Loucy (cell line): ENCODE measurements at regions not wholly inside any gene's neighbourhood (a gene's known extent, or its start where the extent isn't known, plus 50 kb on each side); places are given as distances from the start of the nearest gene placed in this dataset.

ENCODE experiments used
- H2AFZ ChIP-seq: fragments of 200-600 bp; sonication (generic); 2 replicates; pipeline ENCODE4 v1.6.0; 2016; ENCODE audit warnings: antibody characterized with exemption, mild to moderate bottlenecking, low read length, moderate library complexity
- H3F3A ChIP-seq: fragments of 200-600 bp; 2 replicates; pipeline ENCODE4 v1.6.0; 2016; ENCODE audit warnings: antibody characterized with exemption, low read depth, mild to moderate bottlenecking
- H3K27me3 ChIP-seq: fragments of 200-600 bp; sonication (generic); 2 replicates; pipeline ENCODE4 v1.6.1; 2014; ENCODE audit warnings: low read length, mild to moderate bottlenecking; ENCODE audit not compliant: insufficient read depth, poor library complexity, severe bottlenecking
- H3K36me3 ChIP-seq: fragments of 200-600 bp; sonication (generic); 2 replicates; pipeline ENCODE4 v1.6.1; 2016; ENCODE audit warnings: low read length; ENCODE audit not compliant: insufficient read depth
- H3K4me1 ChIP-seq: fragments of 200-600 bp; sonication (generic); 2 replicates; pipeline ENCODE4 v1.5.1; 2014; ENCODE audit warnings: low read length, mild to moderate bottlenecking; ENCODE audit not compliant: insufficient read depth, poor library complexity, severe bottlenecking
- H3K4me2 ChIP-seq: fragments of 200-600 bp; sonication (generic); 2 replicates; pipeline ENCODE4 v1.6.0; 2014; ENCODE audit warnings: antibody characterized with exemption, low read length, low read depth, mild to moderate bottlenecking; ENCODE audit not compliant: poor library complexity, severe bottlenecking
- H3K4me3 ChIP-seq: fragments of 200-600 bp; sonication (generic); 2 replicates; pipeline ENCODE4 v1.5.1; 2014; ENCODE audit warnings: low read length, mild to moderate bottlenecking, mixed read lengths; ENCODE audit not compliant: poor library complexity, severe bottlenecking
- H3K79me2 ChIP-seq: fragments of 200-600 bp; sonication (generic); 2 replicates; pipeline ENCODE4 v1.6.1; 2014; ENCODE audit warnings: low read length; ENCODE audit not compliant: insufficient read depth
- H3K9ac ChIP-seq: fragments of 200-600 bp; sonication (generic); 2 replicates; pipeline ENCODE4 v1.6.0; 2014; ENCODE audit warnings: mild to moderate bottlenecking, low read depth, low read length, moderate library complexity; ENCODE audit not compliant: poor library complexity, severe bottlenecking
- H3K9me2 ChIP-seq: fragments of 200-600 bp; sonication (generic); replicated peaks from 2 replicates; pipeline ENCODE4 v1.6.1; 2016; ENCODE audit warnings: low read depth, low read length, mixed read lengths
- H3K9me3 ChIP-seq: fragments of 200-600 bp; sonication (generic); 2 replicates; pipeline ENCODE4 v1.6.1; 2014; ENCODE audit warnings: mild to moderate bottlenecking, antibody characterized with exemption, low read length, low read depth; ENCODE audit not compliant: insufficient read depth
- H4K20me1 ChIP-seq: fragments of 200-600 bp; sonication (generic); 2 replicates; pipeline ENCODE4 v1.6.0; 2014; ENCODE audit warnings: antibody characterized with exemption, low read length, mild to moderate bottlenecking; ENCODE audit not compliant: insufficient read depth, poor library complexity, severe bottlenecking
- EZH2phosphoT487 ChIP-seq: fragments of 200-600 bp; IDR thresholded peaks from 2 replicates; pipeline ENCODE4 v1.6.1; 2018; ENCODE audit warnings: antibody characterized with exemption, mild to moderate bottlenecking, moderate library complexity, borderline replicate concordance
- TF ChIP-seq, protein P1 (sequence below): fragments of 200-600 bp; sonication (generic); conservative IDR thresholded peaks from 2 replicates; pipeline ENCODE4 v1.5.1; 2014; ENCODE audit warnings: mild to moderate bottlenecking, antibody characterized with exemption, low read length

DNA sequence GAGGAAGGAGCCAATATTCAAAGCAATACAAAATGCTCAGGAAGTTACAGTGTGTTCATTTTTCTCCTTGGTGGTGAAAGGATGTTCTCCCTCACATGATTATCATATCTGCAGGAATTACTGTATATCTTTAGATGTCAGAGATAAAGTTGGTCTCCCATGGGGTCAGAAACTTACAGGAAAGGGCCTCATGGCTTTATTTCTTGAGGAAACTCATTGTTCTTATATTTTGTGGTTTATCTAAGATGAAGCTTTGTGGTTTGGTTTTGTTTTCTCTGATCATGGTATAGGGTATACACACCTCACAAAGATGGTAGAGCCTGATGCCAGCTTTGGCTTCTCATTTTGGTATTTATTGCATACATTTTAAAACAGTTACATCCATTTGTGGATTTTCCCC, 100.5 kb upstream of the STXBP5 start:
- H3K4me2 ChIP-seq = peak overlapping the region; percentile 37
- H3K27me3 ChIP-seq = no peaks in the 10 kb centered on the region
- peaks cover 26% of the 10 kb centered on the region for H3K4me1 ChIP-seq
- no peak overlapping the region for H3K4me3 ChIP-seq
- H3K9ac ChIP-seq = no peak overlapping the region
- TF ChIP-seq, protein P1, sequence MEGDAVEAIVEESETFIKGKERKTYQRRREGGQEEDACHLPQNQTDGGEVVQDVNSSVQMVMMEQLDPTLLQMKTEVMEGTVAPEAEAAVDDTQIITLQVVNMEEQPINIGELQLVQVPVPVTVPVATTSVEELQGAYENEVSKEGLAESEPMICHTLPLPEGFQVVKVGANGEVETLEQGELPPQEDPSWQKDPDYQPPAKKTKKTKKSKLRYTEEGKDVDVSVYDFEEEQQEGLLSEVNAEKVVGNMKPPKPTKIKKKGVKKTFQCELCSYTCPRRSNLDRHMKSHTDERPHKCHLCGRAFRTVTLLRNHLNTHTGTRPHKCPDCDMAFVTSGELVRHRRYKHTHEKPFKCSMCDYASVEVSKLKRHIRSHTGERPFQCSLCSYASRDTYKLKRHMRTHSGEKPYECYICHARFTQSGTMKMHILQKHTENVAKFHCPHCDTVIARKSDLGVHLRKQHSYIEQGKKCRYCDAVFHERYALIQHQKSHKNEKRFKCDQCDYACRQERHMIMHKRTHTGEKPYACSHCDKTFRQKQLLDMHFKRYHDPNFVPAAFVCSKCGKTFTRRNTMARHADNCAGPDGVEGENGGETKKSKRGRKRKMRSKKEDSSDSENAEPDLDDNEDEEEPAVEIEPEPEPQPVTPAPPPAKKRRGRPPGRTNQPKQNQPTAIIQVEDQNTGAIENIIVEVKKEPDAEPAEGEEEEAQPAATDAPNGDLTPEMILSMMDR = no peak
- no peak for TF ChIP-seq EZH2phosphoT487
- no peaks in the 10 kb centered on the region for H3F3A ChIP-seq
- H4K20me1 ChIP-seq = no peaks in the 10 kb centered on the region
- no peaks in the 10 kb centered on the region for H3K79me2 ChIP-seq
- no peaks in the 10 kb centered on the region for H3K9me2 ChIP-seq
- no peaks in the 10 kb centered on the region for H3K9me3 ChIP-seq
- H2AFZ ChIP-seq = no peak overlapping the region
- H3K36me3 ChIP-seq = no peaks in the 10 kb centered on the region

DNA sequence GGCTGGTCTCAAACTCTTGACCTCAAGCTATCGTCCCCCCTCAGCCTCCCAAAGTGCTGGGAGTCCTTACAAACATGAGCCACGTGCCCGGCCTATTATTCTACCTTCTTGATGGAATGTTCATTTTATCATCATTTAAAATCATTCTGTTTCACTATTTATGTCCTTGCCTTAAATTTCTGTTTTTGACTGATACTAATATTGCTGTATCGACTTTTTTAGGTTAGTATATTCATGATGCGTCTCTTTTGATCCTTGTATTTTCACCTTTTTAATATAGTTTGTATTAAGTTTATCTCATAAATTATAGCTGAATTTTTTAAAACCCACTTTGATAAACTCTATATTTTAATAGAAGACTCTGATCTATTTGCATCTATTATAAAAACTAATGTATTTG, 98.4 kb upstream of the STXBP5 start:
- no peaks in the 10 kb centered on the region for H4K20me1 ChIP-seq
- no peaks in the 10 kb centered on the region for H3K27me3 ChIP-seq
- no peaks in the 10 kb centered on the region for H3K9me2 ChIP-seq
- no peaks in the 10 kb centered on the region for H3K79me2 ChIP-seq
- H3K36me3 ChIP-seq = no peaks in the 10 kb centered on the region
- H3F3A ChIP-seq = no peaks in the 10 kb centered on the region
- no peak overlapping the region for H2AFZ ChIP-seq
- H3K9me3 ChIP-seq = no peaks in the 10 kb centered on the region
- peaks cover 42% of the 10 kb centered on the region for H3K4me1 ChIP-seq
- H3K9ac ChIP-seq = no peak overlapping the region
- H3K4me3 ChIP-seq = no peak overlapping the region
- no peak overlapping the region for H3K4me2 ChIP-seq
- TF ChIP-seq, protein P1 = no peak
- TF ChIP-seq EZH2phosphoT487 = no peak

DNA sequence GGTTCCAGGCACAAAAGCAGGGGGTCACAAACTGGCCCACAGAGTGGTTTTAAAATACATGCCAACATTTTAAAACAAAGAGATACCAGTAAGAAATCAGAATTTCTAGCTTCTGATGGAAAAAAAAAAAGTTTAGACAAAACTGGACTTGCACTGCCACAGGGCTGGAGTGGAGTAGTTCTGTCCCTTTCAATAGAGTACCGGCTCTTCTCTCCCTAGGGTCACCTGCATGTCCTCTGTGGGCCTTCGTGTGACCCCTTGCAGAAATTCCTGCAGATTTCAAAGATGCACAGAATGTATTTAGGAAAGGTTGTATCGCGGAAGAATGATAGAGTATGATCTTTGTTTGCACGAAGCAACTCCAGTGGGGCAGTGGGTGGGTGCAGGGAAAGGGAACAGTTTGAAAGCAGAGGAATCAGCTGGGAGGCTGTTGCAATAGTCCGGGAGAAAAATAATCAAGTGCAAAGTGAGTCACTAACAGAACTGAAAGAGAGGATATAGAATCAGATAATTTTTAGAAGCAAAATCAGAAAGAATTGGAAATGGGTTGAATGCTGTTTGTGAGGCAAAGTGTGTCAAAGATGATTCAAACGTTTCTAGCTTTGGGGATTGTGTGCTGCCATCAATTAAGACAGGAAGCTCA, 97.3 kb upstream of the STXBP5 start:
- no peaks in the 10 kb centered on the region for H3K9me2 ChIP-seq
- H3K4me3 ChIP-seq = no peak overlapping the region
- no peak overlapping the region for H3K4me2 ChIP-seq
- H4K20me1 ChIP-seq = no peaks in the 10 kb centered on the region
- no peaks in the 10 kb centered on the region for H3F3A ChIP-seq
- no peaks in the 10 kb centered on the region for H3K79me2 ChIP-seq
- no peaks in the 10 kb centered on the region for H3K9me3 ChIP-seq
- no peak for TF ChIP-seq EZH2phosphoT487
- TF ChIP-seq, protein P1 = no peak
- H3K9ac ChIP-seq = no peak overlapping the region
- no peaks in the 10 kb centered on the region for H3K36me3 ChIP-seq
- no peak overlapping the region for H2AFZ ChIP-seq
- H3K27me3 ChIP-seq = no peaks in the 10 kb centered on the region
- H3K4me1 ChIP-seq = peaks cover 48% of the 10 kb centered on the region
